ENCODE measurements at regions not wholly inside any gene's neighbourhood (a gene's known extent, or its start where the extent isn't known, plus 50 kb on each side); places are given as distances from the start of the nearest gene placed in this dataset.

- TF ChIP-seq, protein P1, sequence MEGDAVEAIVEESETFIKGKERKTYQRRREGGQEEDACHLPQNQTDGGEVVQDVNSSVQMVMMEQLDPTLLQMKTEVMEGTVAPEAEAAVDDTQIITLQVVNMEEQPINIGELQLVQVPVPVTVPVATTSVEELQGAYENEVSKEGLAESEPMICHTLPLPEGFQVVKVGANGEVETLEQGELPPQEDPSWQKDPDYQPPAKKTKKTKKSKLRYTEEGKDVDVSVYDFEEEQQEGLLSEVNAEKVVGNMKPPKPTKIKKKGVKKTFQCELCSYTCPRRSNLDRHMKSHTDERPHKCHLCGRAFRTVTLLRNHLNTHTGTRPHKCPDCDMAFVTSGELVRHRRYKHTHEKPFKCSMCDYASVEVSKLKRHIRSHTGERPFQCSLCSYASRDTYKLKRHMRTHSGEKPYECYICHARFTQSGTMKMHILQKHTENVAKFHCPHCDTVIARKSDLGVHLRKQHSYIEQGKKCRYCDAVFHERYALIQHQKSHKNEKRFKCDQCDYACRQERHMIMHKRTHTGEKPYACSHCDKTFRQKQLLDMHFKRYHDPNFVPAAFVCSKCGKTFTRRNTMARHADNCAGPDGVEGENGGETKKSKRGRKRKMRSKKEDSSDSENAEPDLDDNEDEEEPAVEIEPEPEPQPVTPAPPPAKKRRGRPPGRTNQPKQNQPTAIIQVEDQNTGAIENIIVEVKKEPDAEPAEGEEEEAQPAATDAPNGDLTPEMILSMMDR (IDR thresholded peaks at IDR 0.05; ENCODE audit: insufficient read depth, low read depth, low read length) = no peak
- no peak for TF ChIP-seq EZH2 (IDR thresholded peaks at IDR 0.05; ENCODE audit: insufficient read depth, low read length)
Measured at GRCh38 chr4:45971108-45971507, 152.7 kb downstream of the GABRG1 start.

Data from astrocyte (in vitro differentiated cells and primary cell).